ENCODE measurements at regions not wholly inside any gene's neighbourhood (a gene's known extent, or its start where the extent isn't known, plus 50 kb on each side); places are given as distances from the start of the nearest gene placed in this dataset.

- H3K4me3 ChIP-seq (ENCODE audit: low read depth, low read length), result no peak overlapping the region
- no peak for DNase-seq (ENCODE audit: low read depth, low spot score)
- ChIA-PET POLR2A (no interaction called here), CTCF (interaction anchor here (0.7 to 1.0 kb wide), 2 partner anchors 8 to 15 kb away, joined by 3 to 4 read pairs; no protein-coding TSS in a partner anchor)
- TF ChIP-seq CTCF (IDR thresholded peaks at IDR 0.05; ENCODE audit: insufficient read depth, low read length, missing control alignments), result no peak
These were observed 297.2 kb downstream of the RPLP1 start for GRCh38 chr15:69749797-69750196.

- ChIA-PET CTCF (no interaction called here), POLR2A (no interaction called here)
These were observed 297.6 kb downstream of the RPLP1 start for GRCh38 chr15:69750253-69750652.

GRCh38 chr15:69751147-69751546, 298.5 kb downstream of the RPLP1 start:
- ChIA-PET CTCF (interaction anchor here (1.1 to 2.4 kb wide), 2 partner anchors 8 to 9 kb away, joined by 4 to 14 read pairs; no protein-coding TSS in a partner anchor), POLR2A (no interaction called here)
- H3K4me3 ChIP-seq (ENCODE audit: low read depth, low read length), result no peak overlapping the region
- no peak for TF ChIP-seq CTCF (IDR thresholded peaks at IDR 0.05; ENCODE audit: insufficient read depth, low read length, missing control alignments)
- DNase-seq (ENCODE audit: low read depth, low spot score), result no peak

More at GRCh38 chr15:69750253-69750652, 297.6 kb downstream of the RPLP1 start:
- TF ChIP-seq CTCF (IDR thresholded peaks at IDR 0.05; ENCODE audit: insufficient read depth, low read length, missing control alignments), result no peak
- no peak overlapping the region for H3K4me3 ChIP-seq (ENCODE audit: low read depth, low read length)
- DNase-seq (ENCODE audit: low read depth, low spot score), result no peak

- ChIA-PET POLR2A (no interaction called here), CTCF (interaction anchor here (0.8 to 2.4 kb wide), 3 partner anchors 8 to 23 kb away, joined by 4 to 14 read pairs (median 5); no protein-coding TSS in a partner anchor)
- TF ChIP-seq CTCF (IDR thresholded peaks at IDR 0.05; ENCODE audit: insufficient read depth, low read length, missing control alignments), result no peak
- DNase-seq (ENCODE audit: low read depth, low spot score), result no peak
- no peak overlapping the region for H3K4me3 ChIP-seq (ENCODE audit: low read depth, low read length)
These were observed 298.9 kb downstream of the RPLP1 start for GRCh38 chr15:69751566-69751965.

GRCh38 chr15:69753867-69754266, 301.2 kb downstream of the RPLP1 start:
- ChIA-PET CTCF (interaction anchor here (1.8 kb wide), 1 partner anchor 25 kb away, joined by 6 read pairs; no protein-coding TSS in a partner anchor), POLR2A (no interaction called here)
- DNase-seq (ENCODE audit: low read depth, low spot score), result no peak
- H3K4me3 ChIP-seq (ENCODE audit: low read depth, low read length), result no peak overlapping the region
- no peak for TF ChIP-seq CTCF (IDR thresholded peaks at IDR 0.05; ENCODE audit: insufficient read depth, low read length, missing control alignments)

- POLR2A ChIA-PET, result no interaction called here
- DNase-seq (ENCODE audit: low read depth, low spot score), result no peak
- no peak overlapping the region for H3K4me3 ChIP-seq (ENCODE audit: low read depth, low read length)
- CTCF ChIA-PET, result interaction anchor here (1.8 kb wide), 1 partner anchor 26 kb away, joined by 6 read pairs; no protein-coding TSS in a partner anchor
- TF ChIP-seq CTCF (IDR thresholded peaks at IDR 0.05; ENCODE audit: insufficient read depth, low read length, missing control alignments), result no peak
These were observed 301.7 kb downstream of the RPLP1 start for GRCh38 chr15:69754313-69754712.
